Liver (tissue), 3 donors: ENCODE measurements at regions not wholly inside any gene's neighbourhood (a gene's known extent, or its start where the extent isn't known, plus 50 kb on each side); places are given as distances from the start of the nearest gene placed in this dataset.

Experiments used
- EGR1 ChIP-seq, 2 donors: IDR thresholded peaks; 2 replicates each; pipeline ENCODE4 v1.6.1; 2016 to 2018; ENCODE audit warnings: antibody characterized with exemption in 2 of 2, low read depth in 2 of 2
- NR2F2 ChIP-seq: IDR thresholded peaks from 2 replicates; pipeline ENCODE4 v1.6.1; 2016; ENCODE audit warnings: antibody characterized with exemption
- RAD21 ChIP-seq, 2 donors: IDR thresholded peaks; 2 replicates each; pipeline ENCODE4 v1.6.1; 2016; ENCODE audit warnings: antibody characterized with exemption in 2 of 2, mild to moderate bottlenecking in 2 of 2
- YY1 ChIP-seq: IDR thresholded peaks from 2 replicates; pipeline ENCODE4 v1.6.1; 2016; ENCODE audit warnings: antibody characterized with exemption, mild to moderate bottlenecking
- TF ChIP-seq, protein P1 (sequence below): fragments of 150-350 bp; IDR thresholded peaks from 2 replicates; pipeline ENCODE4 v1.5.1; 2017; ENCODE audit warnings: improper control_type of control experiment, low read depth, low read length; ENCODE audit not compliant: missing input control
- TF ChIP-seq, protein P2 (sequence below): IDR thresholded peaks from 2 replicates; pipeline ENCODE4 v1.6.1; 2016; ENCODE audit warnings: antibody characterized with exemption, mild to moderate bottlenecking
- TF ChIP-seq, protein P3 (sequence below): IDR thresholded peaks from 2 replicates; pipeline ENCODE4 v1.6.1; 2016; ENCODE audit warnings: antibody characterized with exemption
- TF ChIP-seq, protein P4 (sequence below): IDR thresholded peaks from 2 replicates; pipeline ENCODE4 v1.6.1; 2016; ENCODE audit warnings: antibody characterized with exemption
- donor health status: healthy.
- donor health status: healthy.

DNA sequence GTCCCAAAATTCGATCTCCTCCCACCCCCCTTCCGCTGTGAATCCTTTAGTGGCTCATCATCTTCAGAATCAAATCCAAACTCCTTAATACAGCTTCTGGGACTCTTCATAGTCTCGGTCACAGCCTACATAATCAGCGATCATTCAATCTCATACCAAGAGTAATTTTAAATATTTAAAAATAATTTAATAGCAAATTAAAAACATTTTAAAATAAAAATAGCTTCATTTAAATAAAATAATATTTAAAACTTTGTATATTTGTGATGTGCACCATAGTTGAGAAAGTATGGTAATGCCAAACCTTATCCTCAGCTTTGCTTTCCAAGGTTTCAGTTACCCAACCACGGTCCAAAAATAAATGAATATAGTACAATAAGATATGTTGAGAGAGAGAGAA is 70.0 kb upstream of the NR3C1 start:
- TF ChIP-seq, protein P1, sequence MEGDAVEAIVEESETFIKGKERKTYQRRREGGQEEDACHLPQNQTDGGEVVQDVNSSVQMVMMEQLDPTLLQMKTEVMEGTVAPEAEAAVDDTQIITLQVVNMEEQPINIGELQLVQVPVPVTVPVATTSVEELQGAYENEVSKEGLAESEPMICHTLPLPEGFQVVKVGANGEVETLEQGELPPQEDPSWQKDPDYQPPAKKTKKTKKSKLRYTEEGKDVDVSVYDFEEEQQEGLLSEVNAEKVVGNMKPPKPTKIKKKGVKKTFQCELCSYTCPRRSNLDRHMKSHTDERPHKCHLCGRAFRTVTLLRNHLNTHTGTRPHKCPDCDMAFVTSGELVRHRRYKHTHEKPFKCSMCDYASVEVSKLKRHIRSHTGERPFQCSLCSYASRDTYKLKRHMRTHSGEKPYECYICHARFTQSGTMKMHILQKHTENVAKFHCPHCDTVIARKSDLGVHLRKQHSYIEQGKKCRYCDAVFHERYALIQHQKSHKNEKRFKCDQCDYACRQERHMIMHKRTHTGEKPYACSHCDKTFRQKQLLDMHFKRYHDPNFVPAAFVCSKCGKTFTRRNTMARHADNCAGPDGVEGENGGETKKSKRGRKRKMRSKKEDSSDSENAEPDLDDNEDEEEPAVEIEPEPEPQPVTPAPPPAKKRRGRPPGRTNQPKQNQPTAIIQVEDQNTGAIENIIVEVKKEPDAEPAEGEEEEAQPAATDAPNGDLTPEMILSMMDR: no peak
- TF ChIP-seq, protein P2, sequence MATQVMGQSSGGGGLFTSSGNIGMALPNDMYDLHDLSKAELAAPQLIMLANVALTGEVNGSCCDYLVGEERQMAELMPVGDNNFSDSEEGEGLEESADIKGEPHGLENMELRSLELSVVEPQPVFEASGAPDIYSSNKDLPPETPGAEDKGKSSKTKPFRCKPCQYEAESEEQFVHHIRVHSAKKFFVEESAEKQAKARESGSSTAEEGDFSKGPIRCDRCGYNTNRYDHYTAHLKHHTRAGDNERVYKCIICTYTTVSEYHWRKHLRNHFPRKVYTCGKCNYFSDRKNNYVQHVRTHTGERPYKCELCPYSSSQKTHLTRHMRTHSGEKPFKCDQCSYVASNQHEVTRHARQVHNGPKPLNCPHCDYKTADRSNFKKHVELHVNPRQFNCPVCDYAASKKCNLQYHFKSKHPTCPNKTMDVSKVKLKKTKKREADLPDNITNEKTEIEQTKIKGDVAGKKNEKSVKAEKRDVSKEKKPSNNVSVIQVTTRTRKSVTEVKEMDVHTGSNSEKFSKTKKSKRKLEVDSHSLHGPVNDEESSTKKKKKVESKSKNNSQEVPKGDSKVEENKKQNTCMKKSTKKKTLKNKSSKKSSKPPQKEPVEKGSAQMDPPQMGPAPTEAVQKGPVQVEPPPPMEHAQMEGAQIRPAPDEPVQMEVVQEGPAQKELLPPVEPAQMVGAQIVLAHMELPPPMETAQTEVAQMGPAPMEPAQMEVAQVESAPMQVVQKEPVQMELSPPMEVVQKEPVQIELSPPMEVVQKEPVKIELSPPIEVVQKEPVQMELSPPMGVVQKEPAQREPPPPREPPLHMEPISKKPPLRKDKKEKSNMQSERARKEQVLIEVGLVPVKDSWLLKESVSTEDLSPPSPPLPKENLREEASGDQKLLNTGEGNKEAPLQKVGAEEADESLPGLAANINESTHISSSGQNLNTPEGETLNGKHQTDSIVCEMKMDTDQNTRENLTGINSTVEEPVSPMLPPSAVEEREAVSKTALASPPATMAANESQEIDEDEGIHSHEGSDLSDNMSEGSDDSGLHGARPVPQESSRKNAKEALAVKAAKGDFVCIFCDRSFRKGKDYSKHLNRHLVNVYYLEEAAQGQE: no peak
- TF ChIP-seq, protein P3, sequence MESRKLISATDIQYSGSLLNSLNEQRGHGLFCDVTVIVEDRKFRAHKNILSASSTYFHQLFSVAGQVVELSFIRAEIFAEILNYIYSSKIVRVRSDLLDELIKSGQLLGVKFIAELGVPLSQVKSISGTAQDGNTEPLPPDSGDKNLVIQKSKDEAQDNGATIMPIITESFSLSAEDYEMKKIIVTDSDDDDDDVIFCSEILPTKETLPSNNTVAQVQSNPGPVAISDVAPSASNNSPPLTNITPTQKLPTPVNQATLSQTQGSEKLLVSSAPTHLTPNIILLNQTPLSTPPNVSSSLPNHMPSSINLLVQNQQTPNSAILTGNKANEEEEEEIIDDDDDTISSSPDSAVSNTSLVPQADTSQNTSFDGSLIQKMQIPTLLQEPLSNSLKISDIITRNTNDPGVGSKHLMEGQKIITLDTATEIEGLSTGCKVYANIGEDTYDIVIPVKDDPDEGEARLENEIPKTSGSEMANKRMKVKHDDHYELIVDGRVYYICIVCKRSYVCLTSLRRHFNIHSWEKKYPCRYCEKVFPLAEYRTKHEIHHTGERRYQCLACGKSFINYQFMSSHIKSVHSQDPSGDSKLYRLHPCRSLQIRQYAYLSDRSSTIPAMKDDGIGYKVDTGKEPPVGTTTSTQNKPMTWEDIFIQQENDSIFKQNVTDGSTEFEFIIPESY: no peak
- TF ChIP-seq RAD21 (IDR thresholded peaks at IDR 0.05): no peak
- TF ChIP-seq, protein P4, sequence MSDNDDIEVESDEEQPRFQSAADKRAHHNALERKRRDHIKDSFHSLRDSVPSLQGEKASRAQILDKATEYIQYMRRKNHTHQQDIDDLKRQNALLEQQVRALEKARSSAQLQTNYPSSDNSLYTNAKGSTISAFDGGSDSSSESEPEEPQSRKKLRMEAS: no peak
- no peak for TF ChIP-seq EGR1 (IDR thresholded peaks at IDR 0.05; ENCODE audit: low read depth in 2 of 2)
- TF ChIP-seq YY1: no peak
- TF ChIP-seq NR2F2: no peak
